Activated B cell treated with CpG ODN at 0.5 μM for 24 hours (primary cell): ENCODE measurements at regions not wholly inside any gene's neighbourhood (a gene's known extent, or its start where the extent isn't known, plus 50 kb on each side); places are given as distances from the start of the nearest gene placed in this dataset.

Source experiments
- ATAC-seq: fragments of 200-7000 bp; cut with Tn5 transposase; one replicate; pipeline ENCODE4 v1.10.0; 2021; ENCODE audit warnings: low read depth, mild to moderate bottlenecking, moderate library complexity
- CTCF ChIA-PET: fragments of 350-600 bp; sonication (Branson Sonifier 250); formaldehyde crosslinking; loops from one replicate; lab custom pipeline; 2021; ENCODE audit warnings: antibody characterized with exemption; lab: Charles Lee
- POLR2A ChIA-PET: fragments of 350-600 bp; sonication (Branson Sonifier 250); formaldehyde crosslinking; loops from one replicate; lab custom pipeline; 2021; ENCODE audit warnings: antibody characterized with exemption; lab: Charles Lee
- DNase-seq: peaks from one replicate; pipeline ENCODE4 v3.0.0; 2022
- H3K27ac Mint-ChIP-seq: one replicate; pipeline ENCODE4 v1.8.0; 2020; ENCODE audit warnings: mixed read lengths
- H3K27me3 Mint-ChIP-seq: one replicate; pipeline ENCODE4 v1.8.0; 2021; ENCODE audit warnings: mixed read lengths
- H3K36me3 Mint-ChIP-seq: one replicate; pipeline ENCODE4 v1.8.0; 2021; ENCODE audit warnings: low read depth, mixed read lengths
- H3K4me1 Mint-ChIP-seq: one replicate; pipeline ENCODE4 v1.8.0; 2021; ENCODE audit warnings: mixed read lengths
- H3K4me3 Mint-ChIP-seq: one replicate; pipeline ENCODE4 v1.8.0; 2020; ENCODE audit warnings: mild to moderate bottlenecking, mixed read lengths
- H3K9me3 Mint-ChIP-seq: one replicate; pipeline ENCODE4 v1.8.0; 2020; ENCODE audit warnings: mixed read lengths
- CTCF ChIP-seq: fragments of 200-600 bp; IDR thresholded peaks from one replicate; pipeline ENCODE4 v1.8.0; 2022; ENCODE audit warnings: antibody characterized with exemption, mild to moderate bottlenecking
- intact Hi-C: fragments of 100-400 bp; cut with micrococcal nuclease; formaldehyde crosslinking; loops from one replicate; pipeline ENCODE4 v1.15.1; 2024

- POLR2A ChIA-PET: no interaction called here
- intact Hi-C loops: no loop called here
- ATAC-seq (no peak), DNase-seq (no peak)
- TF ChIP-seq CTCF: no peak
- Mint-ChIP-seq H3K36me3 (no peaks in the 10 kb centered on the region), H3K4me1 (no peaks in the 10 kb centered on the region), H3K27me3 (peaks cover 2% of the 10 kb centered on the region), H3K4me3 (no peak overlapping the region), H3K27ac (no peak overlapping the region), H3K9me3 (no peaks in the 10 kb centered on the region)
- CTCF ChIA-PET: no interaction called here
These were observed 123.1 kb downstream of the SOCS6 start for GRCh38 chr18:70411876-70412435.

- no peak overlapping the region for H3K4me3 Mint-ChIP-seq
- H3K36me3 Mint-ChIP-seq: no peaks in the 10 kb centered on the region
- ATAC-seq: no peak
- no peaks in the 10 kb centered on the region for H3K4me1 Mint-ChIP-seq
- no peaks in the 10 kb centered on the region for H3K9me3 Mint-ChIP-seq
- ChIA-PET POLR2A (no interaction called here), CTCF (no interaction called here)
- no peak for DNase-seq
- intact Hi-C loops: no loop called here
- no peak for TF ChIP-seq CTCF
- H3K27me3 Mint-ChIP-seq: peaks cover 2% of the 10 kb centered on the region
- no peak overlapping the region for H3K27ac Mint-ChIP-seq
These were observed 122.5 kb downstream of the SOCS6 start for GRCh38 chr18:70411307-70411706.

- no peaks in the 10 kb centered on the region for H3K27me3 Mint-ChIP-seq
- DNase-seq (no peak), ATAC-seq (no peak)
- ChIA-PET CTCF (no interaction called here), POLR2A (no interaction called here)
- H3K4me3 Mint-ChIP-seq: no peak overlapping the region
- H3K36me3 Mint-ChIP-seq: no peaks in the 10 kb centered on the region
- H3K4me1 Mint-ChIP-seq: no peaks in the 10 kb centered on the region
- intact Hi-C loops: no loop called here
- H3K9me3 Mint-ChIP-seq: no peaks in the 10 kb centered on the region
- TF ChIP-seq CTCF: no peak
- H3K27ac Mint-ChIP-seq: no peak overlapping the region
These were observed 116.2 kb downstream of the SOCS6 start for GRCh38 chr18:70405052-70405451.

GRCh38 chr18:70400476-70400875, 111.6 kb downstream of the SOCS6 start:
- Mint-ChIP-seq H3K36me3 (no peaks in the 10 kb centered on the region), H3K4me3 (no peak overlapping the region), H3K9me3 (no peaks in the 10 kb centered on the region), H3K27me3 (no peaks in the 10 kb centered on the region), H3K27ac (no peak overlapping the region), H3K4me1 (no peaks in the 10 kb centered on the region)
- intact Hi-C loops: no loop called here
- no peak for TF ChIP-seq CTCF
- DNase-seq (no peak), ATAC-seq (no peak)
- POLR2A ChIA-PET: no interaction called here
- CTCF ChIA-PET: no interaction called here

- intact Hi-C loops: no loop called here
- no peaks in the 10 kb centered on the region for H3K4me1 Mint-ChIP-seq
- DNase-seq (no peak), ATAC-seq (no peak)
- ChIA-PET CTCF (no interaction called here), POLR2A (no interaction called here)
- TF ChIP-seq CTCF: no peak
- H3K27ac Mint-ChIP-seq: no peak overlapping the region
- no peak overlapping the region for H3K4me3 Mint-ChIP-seq
- H3K27me3 Mint-ChIP-seq: no peaks in the 10 kb centered on the region
- no peaks in the 10 kb centered on the region for H3K9me3 Mint-ChIP-seq
- no peaks in the 10 kb centered on the region for H3K36me3 Mint-ChIP-seq
These were observed 109.2 kb downstream of the SOCS6 start for GRCh38 chr18:70398076-70398475.
